Retinal pigment epithelial cell (primary cell): ENCODE measurements at regions not wholly inside any gene's neighbourhood (a gene's known extent, or its start where the extent isn't known, plus 50 kb on each side); places are given as distances from the start of the nearest gene placed in this dataset.

Source experiments
- DNase-seq: peaks from one replicate; pipeline ENCODE4 v3.0.0-alpha.2; 2010; ENCODE audit warnings: low read depth
- H3K4me3 ChIP-seq: 2 replicates; pipeline ENCODE4 v1.5.1; 2011; ENCODE audit warnings: mild to moderate bottlenecking, low read length, control low read depth, moderate library complexity
- CTCF ChIP-seq: conservative IDR thresholded peaks from 2 replicates; pipeline ENCODE4 v1.5.1; 2011; ENCODE audit warnings: low read depth, low read length, control low read depth, inconsistent platforms

- TF ChIP-seq CTCF = no peak
- DNase-seq = no peak
Measured at GRCh38 chr3:134704133-134704532, 53.3 kb upstream of the KY start.

GRCh38 chr3:134704556-134704955, 53.7 kb upstream of the KY start:
- H3K4me3 ChIP-seq = no peak overlapping the region
- no peak for TF ChIP-seq CTCF
- no peak for DNase-seq

More at GRCh38 chr3:134704133-134704532, 53.3 kb upstream of the KY start:
- no peak overlapping the region for H3K4me3 ChIP-seq

GRCh38 chr3:134707908-134708597, 57.2 kb upstream of the KY start:
- no peak overlapping the region for H3K4me3 ChIP-seq
- TF ChIP-seq CTCF = no peak
- no peak for DNase-seq

GRCh38 chr3:134708671-134709070, 57.8 kb upstream of the KY start:
- H3K4me3 ChIP-seq = no peak overlapping the region
- no peak for DNase-seq
- no peak for TF ChIP-seq CTCF

GRCh38 chr3:134709076-134709475, 58.3 kb upstream of the KY start:
- no peak for DNase-seq
- H3K4me3 ChIP-seq = no peak overlapping the region
- TF ChIP-seq CTCF = no peak

- TF ChIP-seq CTCF = no peak
- DNase-seq = no peak
- no peak overlapping the region for H3K4me3 ChIP-seq
Measured at GRCh38 chr3:134709561-134710312, 58.9 kb upstream of the KY start.

- no peak for DNase-seq
- no peak overlapping the region for H3K4me3 ChIP-seq
- no peak for TF ChIP-seq CTCF
Measured at GRCh38 chr3:134710313-134710680, 59.5 kb upstream of the KY start.
